ENCODE measurements at regions not wholly inside any gene's neighbourhood (a gene's known extent, or its start where the extent isn't known, plus 50 kb on each side); places are given as distances from the start of the nearest gene placed in this dataset.

DNA sequence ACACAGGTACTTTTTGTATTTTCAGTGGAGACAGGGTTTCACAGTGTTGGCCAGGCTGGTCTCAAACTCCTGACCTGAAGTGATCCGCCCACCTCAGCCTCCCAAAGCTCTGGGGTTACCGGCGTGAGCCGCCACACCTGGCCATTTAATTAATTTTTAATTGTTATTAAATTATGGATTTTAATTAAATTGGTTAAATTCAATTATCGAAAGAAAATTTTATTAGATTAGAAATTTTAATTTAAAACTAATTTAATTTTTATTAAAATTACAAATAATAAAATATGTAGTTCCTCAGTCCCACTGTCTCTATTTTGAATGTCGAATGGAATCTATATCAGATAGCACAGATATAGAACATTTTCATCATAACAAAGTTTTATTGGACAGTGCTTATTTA is 416.5 kb downstream of the GABRG2 start:
- H2AFZ ChIP-seq (ENCODE audit: low read depth, low read length) = no peak overlapping the region
- no peaks in the 10 kb centered on the region for H3K9me3 ChIP-seq (ENCODE audit: insufficient read depth, low read length, severe bottlenecking)
- H3K36me3 ChIP-seq (ENCODE audit: insufficient read depth, low read length) = no peaks in the 10 kb centered on the region
- no peak for DNase-seq
- H3K27me3 ChIP-seq (ENCODE audit: insufficient read depth, low read length, poor library complexity) = no peaks in the 10 kb centered on the region
- H3K4me3 ChIP-seq (ENCODE audit: low read depth in 1 of 2, low read length in 2 of 2) = no peak overlapping the region
- TF ChIP-seq EZH2 (IDR thresholded peaks at IDR 0.05; ENCODE audit: borderline replicate concordance, low read depth, low read length, severe bottlenecking) = no peak
- TF ChIP-seq, protein P1, sequence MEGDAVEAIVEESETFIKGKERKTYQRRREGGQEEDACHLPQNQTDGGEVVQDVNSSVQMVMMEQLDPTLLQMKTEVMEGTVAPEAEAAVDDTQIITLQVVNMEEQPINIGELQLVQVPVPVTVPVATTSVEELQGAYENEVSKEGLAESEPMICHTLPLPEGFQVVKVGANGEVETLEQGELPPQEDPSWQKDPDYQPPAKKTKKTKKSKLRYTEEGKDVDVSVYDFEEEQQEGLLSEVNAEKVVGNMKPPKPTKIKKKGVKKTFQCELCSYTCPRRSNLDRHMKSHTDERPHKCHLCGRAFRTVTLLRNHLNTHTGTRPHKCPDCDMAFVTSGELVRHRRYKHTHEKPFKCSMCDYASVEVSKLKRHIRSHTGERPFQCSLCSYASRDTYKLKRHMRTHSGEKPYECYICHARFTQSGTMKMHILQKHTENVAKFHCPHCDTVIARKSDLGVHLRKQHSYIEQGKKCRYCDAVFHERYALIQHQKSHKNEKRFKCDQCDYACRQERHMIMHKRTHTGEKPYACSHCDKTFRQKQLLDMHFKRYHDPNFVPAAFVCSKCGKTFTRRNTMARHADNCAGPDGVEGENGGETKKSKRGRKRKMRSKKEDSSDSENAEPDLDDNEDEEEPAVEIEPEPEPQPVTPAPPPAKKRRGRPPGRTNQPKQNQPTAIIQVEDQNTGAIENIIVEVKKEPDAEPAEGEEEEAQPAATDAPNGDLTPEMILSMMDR (IDR thresholded peaks at IDR 0.05; ENCODE audit: borderline replicate concordance, extremely low read depth, low read length, poor library complexity, severe bottlenecking) = no peak
- H3K79me2 ChIP-seq (ENCODE audit: insufficient read depth, low read length) = no peaks in the 10 kb centered on the region
- no peak overlapping the region for H3K9ac ChIP-seq (ENCODE audit: low read depth, low read length)
- no peaks in the 10 kb centered on the region for H3K4me1 ChIP-seq (ENCODE audit: insufficient read depth, low read length)
- no peak overlapping the region for H3K4me2 ChIP-seq (ENCODE audit: insufficient read depth, low read length)
- H3K27ac ChIP-seq (ENCODE audit: low read length) = no peak overlapping the region
- no peak for ATAC-seq (ENCODE audit: insufficient read depth, low read depth)
- H4K20me1 ChIP-seq (ENCODE audit: insufficient read depth, low read length) = no peaks in the 10 kb centered on the region

DNA sequence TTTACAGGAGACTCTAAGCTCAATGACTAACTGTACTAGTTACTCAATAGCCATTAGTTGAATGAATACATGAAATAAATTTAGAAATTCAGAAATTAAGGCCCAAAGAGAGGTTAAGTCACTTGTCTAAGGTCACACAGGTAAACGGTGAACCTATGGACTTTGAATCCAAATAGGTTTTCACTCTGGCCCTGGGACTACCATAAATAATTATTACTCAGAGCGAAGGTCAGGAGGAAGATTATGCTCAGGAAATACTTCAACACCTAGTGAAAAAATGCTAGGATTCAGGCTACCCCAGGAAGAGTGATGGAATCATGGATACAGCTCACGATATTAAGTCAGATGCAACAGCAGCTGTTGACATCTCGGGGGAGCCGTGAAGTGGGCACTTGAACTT is 417.4 kb downstream of the GABRG2 start:
- H2AFZ ChIP-seq (ENCODE audit: low read depth, low read length) = no peak overlapping the region
- no peak overlapping the region for H3K4me3 ChIP-seq (ENCODE audit: low read depth in 1 of 2, low read length in 2 of 2)
- H3K27ac ChIP-seq (ENCODE audit: low read length) = no peak overlapping the region
- H4K20me1 ChIP-seq (ENCODE audit: insufficient read depth, low read length) = no peaks in the 10 kb centered on the region
- H3K27me3 ChIP-seq (ENCODE audit: insufficient read depth, low read length, poor library complexity) = no peaks in the 10 kb centered on the region
- no peaks in the 10 kb centered on the region for H3K36me3 ChIP-seq (ENCODE audit: insufficient read depth, low read length)
- H3K4me1 ChIP-seq (ENCODE audit: insufficient read depth, low read length) = no peaks in the 10 kb centered on the region
- H3K79me2 ChIP-seq (ENCODE audit: insufficient read depth, low read length) = no peaks in the 10 kb centered on the region
- no peak for ATAC-seq (ENCODE audit: insufficient read depth, low read depth)
- TF ChIP-seq EZH2 (IDR thresholded peaks at IDR 0.05; ENCODE audit: borderline replicate concordance, low read depth, low read length, severe bottlenecking) = no peak
- TF ChIP-seq, protein P1 (IDR thresholded peaks at IDR 0.05; ENCODE audit: borderline replicate concordance, extremely low read depth, low read length, poor library complexity, severe bottlenecking) = no peak
- no peaks in the 10 kb centered on the region for H3K9me3 ChIP-seq (ENCODE audit: insufficient read depth, low read length, severe bottlenecking)
- H3K9ac ChIP-seq (ENCODE audit: low read depth, low read length) = no peak overlapping the region
- H3K4me2 ChIP-seq (ENCODE audit: insufficient read depth, low read length) = no peak overlapping the region
- no peak for DNase-seq

DNA sequence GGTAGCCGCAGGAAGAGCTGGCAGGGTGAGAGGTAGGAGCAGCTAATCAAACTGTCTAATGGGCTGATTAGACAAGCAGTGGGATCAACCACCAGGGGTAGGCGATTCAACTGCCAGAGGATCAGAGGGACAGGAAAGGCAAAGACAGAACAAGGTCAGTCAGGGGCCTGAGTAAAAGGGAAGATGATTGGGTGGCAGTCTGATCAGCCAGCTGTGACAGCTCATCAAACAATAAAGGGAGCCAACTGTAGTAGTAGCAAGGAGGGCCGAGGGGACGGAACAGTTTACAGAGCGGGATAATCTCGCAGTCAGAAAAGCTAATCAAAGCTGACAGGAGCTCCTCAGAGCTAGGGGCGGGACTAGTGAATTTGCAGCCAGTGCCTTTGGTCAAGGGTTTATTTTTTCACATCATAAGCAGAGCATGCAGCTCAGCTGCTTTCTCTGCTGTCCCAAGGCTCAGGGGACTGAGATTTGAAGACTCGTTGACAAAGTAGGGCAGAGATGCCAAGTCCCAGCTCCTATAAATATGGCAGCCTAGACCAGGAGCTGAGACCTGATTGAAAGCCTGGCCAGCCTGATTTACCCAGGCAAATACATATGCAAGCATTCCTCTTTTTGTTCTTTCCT is 418.2 kb downstream of the GABRG2 start:
- no peaks in the 10 kb centered on the region for H3K4me1 ChIP-seq (ENCODE audit: insufficient read depth, low read length)
- H3K27ac ChIP-seq (ENCODE audit: low read length) = no peak overlapping the region
- no peaks in the 10 kb centered on the region for H4K20me1 ChIP-seq (ENCODE audit: insufficient read depth, low read length)
- no peaks in the 10 kb centered on the region for H3K79me2 ChIP-seq (ENCODE audit: insufficient read depth, low read length)
- no peak overlapping the region for H3K4me2 ChIP-seq (ENCODE audit: insufficient read depth, low read length)
- no peak overlapping the region for H3K4me3 ChIP-seq (ENCODE audit: low read depth in 1 of 2, low read length in 2 of 2)
- no peak overlapping the region for H2AFZ ChIP-seq (ENCODE audit: low read depth, low read length)
- no peak overlapping the region for H3K9ac ChIP-seq (ENCODE audit: low read depth, low read length)
- no peaks in the 10 kb centered on the region for H3K27me3 ChIP-seq (ENCODE audit: insufficient read depth, low read length, poor library complexity)
- TF ChIP-seq EZH2 (IDR thresholded peaks at IDR 0.05; ENCODE audit: borderline replicate concordance, low read depth, low read length, severe bottlenecking) = no peak
- TF ChIP-seq, protein P1 (IDR thresholded peaks at IDR 0.05; ENCODE audit: borderline replicate concordance, extremely low read depth, low read length, poor library complexity, severe bottlenecking) = no peak
- ATAC-seq (ENCODE audit: insufficient read depth, low read depth) (no peak), DNase-seq (no peak)
- no peaks in the 10 kb centered on the region for H3K9me3 ChIP-seq (ENCODE audit: insufficient read depth, low read length, severe bottlenecking)
- no peaks in the 10 kb centered on the region for H3K36me3 ChIP-seq (ENCODE audit: insufficient read depth, low read length)

Measured in DND-41 (cell line).